Heart left ventricle (tissue), 13 donors: ENCODE measurements at regions not wholly inside any gene's neighbourhood (a gene's known extent, or its start where the extent isn't known, plus 50 kb on each side); places are given as distances from the start of the nearest gene placed in this dataset.

Experiments
- POLR2A ChIP-seq, 2 donors: fragments of 450-650 bp; IDR thresholded peaks; one replicate each; pipeline ENCODE4 v1.6.1; 2017; ENCODE audit warnings: antibody characterized with exemption in 2 of 2, mild to moderate bottlenecking in 2 of 2, moderate library complexity in 2 of 2
- TF ChIP-seq, protein P1 (sequence below), 12 donors: fragments of 200-600 bp; sonication (generic) in 4 of 12; IDR thresholded peaks; one replicate each; pipeline versions ENCODE4 v1.5.0 to v1.8.0; 2018 to 2022; ENCODE audit warnings: antibody characterized with exemption in 12 of 12, mild to moderate bottlenecking in 5 of 12
- donor health status: ischemic (EF 13 %, LVEDD 7.1; RV severe dilation, severe dysfunction).
- donor health status: DM: no; HTN: yes; CAD: no.
- donor health status: DM: no; HTN: no; CAD: no.
- donor health status: ischemic (EF 25% LVEDD 6.9; RV normal size, moderate dysfunction).
- donor health status: ischemic (EF 25% LVEDD 5.7; RV mildly dilated, moderate dysfunction).
- donor health status: ischemic (EF 35%, LVEDD 5.7; RV mildly dilated, moderate dysfunction).
- donor health status: nonischemic (EF 11% LVEDD 7.7; RV severe dilation, severe dysfunction).
- donor health status: DM: yes; HTN: yes; CAD: no.
- donor health status: PGD.
- donor health status: ischemic (EF 29% LVEDD 5.4; RV normal size, mild dysfunction).
- donor health status: nonischemic (EF 23%, LVEDD 6.1; RV moderate dilation, normal function).

DNA sequence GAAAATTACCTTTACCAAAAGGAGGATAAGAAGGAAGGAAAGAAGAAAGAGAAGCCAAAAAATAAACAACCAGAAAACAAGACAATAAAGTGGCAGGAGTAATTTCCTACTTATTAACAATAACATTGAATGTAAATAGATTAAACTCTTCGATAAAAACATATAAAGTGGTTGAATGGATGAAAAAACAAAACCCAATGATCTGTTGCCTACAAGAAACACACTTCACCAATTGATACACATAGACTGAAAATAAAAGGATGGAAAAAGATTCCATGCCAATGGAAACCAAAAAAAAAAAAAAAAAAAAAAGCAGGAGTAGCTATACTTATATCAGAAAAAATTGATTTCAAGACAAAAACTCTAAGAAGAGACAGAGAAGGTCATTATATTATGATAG lies 518.9 kb downstream of the BCKDHB start:
- TF ChIP-seq, protein P1, sequence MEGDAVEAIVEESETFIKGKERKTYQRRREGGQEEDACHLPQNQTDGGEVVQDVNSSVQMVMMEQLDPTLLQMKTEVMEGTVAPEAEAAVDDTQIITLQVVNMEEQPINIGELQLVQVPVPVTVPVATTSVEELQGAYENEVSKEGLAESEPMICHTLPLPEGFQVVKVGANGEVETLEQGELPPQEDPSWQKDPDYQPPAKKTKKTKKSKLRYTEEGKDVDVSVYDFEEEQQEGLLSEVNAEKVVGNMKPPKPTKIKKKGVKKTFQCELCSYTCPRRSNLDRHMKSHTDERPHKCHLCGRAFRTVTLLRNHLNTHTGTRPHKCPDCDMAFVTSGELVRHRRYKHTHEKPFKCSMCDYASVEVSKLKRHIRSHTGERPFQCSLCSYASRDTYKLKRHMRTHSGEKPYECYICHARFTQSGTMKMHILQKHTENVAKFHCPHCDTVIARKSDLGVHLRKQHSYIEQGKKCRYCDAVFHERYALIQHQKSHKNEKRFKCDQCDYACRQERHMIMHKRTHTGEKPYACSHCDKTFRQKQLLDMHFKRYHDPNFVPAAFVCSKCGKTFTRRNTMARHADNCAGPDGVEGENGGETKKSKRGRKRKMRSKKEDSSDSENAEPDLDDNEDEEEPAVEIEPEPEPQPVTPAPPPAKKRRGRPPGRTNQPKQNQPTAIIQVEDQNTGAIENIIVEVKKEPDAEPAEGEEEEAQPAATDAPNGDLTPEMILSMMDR (IDR thresholded peaks at IDR 0.05), result no peak
- TF ChIP-seq POLR2A (IDR thresholded peaks at IDR 0.05), result no peak
